NCI-H2227 (cell line): ENCODE measurements at regions not wholly inside any gene's neighbourhood (a gene's known extent, or its start where the extent isn't known, plus 50 kb on each side); places are given as distances from the start of the nearest gene placed in this dataset.
"Not testable (repeated sequence)": the region's sequence is repeated elsewhere in the genome, so short reads cannot be mapped to it uniquely, and the experiment has no call there.

Experiments used
- DNase-seq: peaks from one replicate; lab custom pipeline; 2025; ENCODE audit not compliant: unreplicated experiment; lab: John Stamatoyannopoulos, UW

DNA sequence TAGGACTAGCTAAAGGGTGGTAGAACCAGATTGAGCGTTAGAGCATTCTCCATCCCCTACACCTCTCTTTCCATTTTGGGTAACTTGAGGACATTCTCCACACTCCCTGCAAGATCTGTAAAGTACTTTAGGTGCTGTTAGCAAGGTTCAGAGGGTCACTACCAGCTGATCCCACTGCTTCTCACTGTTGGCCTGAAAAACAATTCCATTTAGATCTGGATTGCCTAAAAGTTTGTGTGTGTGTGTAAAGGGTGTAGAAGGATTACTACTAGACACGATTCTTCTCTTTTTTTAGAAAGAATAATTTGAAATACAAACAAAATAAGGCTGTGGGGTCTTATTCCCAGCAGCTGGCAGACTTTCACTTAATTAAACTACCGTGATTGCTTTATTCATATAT is 95.1 kb upstream of the TMEM178A start:
- DNase-seq, result no peak

DNA sequence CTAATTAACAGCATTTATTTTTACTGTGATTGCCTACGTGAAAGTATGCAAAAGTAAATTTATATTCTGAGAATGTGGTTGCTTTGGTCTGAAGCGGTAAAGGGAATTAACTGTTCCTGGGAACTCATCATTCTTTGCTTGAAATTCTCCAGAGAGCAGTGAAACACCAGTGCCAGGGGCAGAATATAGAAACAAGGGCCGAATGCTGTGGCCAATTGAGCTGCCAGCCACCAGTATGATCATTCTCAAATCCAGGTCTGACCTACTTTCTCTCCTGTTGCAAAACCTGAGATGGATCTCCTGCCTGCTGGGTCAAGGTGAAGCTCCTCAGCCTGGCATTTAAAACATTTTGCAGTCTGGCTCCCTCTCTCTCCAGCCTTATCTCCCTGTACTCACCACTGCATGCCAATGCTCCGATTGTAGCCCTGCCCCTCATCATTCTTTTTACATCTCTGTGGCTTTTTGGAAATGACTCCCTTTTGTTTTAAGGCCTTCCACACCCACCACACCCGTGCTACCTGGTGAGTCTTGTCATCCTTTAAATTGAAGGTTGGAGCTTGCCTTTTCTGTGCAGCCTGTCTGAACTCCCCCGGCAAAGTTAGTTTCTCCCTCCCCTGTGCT is 94.5 kb upstream of the TMEM178A start:
- no peak for DNase-seq

DNA sequence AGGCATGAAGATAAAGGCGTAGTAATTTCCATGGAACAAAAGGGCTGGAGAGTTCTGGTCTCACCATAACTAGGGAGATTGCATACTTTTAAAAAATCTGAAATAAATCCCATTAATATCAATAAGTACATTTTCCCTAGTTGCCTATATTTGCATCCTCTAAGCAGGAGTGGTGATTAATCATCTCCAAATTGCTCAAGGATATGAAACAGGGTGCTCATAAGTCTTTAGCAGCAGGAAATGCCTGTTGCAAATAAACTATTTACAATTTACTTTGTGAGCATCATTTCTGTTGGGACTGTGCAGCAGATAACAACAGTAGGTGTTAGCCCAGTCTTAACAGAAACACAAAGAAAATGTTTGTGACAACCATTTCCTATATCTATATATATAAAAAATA is 92.4 kb upstream of the TMEM178A start:
- DNase-seq, result no peak

DNA sequence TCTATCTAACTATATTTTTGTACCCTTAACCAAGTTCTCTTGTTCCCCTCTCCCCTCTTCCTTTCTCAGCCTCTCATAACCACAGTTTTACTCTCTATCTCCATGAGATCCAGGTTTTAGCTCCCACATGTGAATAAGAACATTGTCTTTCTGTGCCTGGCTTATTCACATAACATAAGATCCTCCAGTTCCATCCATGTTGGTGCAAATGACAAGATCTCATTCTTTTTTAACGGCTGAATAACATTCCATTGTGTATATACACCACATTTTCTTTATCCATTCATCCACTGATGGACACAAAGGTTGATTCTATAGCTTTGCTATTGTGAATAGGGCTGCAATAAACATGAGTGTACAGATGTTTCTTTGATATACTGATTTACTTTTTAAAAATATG is 83.9 kb upstream of the TMEM178A start:
- no peak for DNase-seq

DNA sequence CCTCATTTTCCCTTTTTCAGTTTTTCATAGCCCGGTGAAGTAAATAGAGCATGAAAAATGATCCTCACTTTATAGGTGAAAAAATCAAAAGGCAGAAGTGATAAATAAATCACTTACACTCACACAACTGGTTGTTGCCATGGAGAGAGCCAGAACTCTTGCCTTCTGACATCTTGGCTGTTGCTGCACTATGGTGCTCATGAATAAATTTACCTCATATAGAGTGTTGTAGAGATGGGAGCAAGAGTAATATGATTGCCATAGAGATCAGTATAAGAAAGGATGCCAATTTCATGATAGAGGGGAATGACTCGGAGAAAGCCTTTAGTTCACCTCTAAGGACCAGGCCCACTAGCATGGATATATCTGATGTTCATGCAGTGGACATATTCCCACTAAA is 82.5 kb upstream of the TMEM178A start:
- DNase-seq, result no peak

DNA sequence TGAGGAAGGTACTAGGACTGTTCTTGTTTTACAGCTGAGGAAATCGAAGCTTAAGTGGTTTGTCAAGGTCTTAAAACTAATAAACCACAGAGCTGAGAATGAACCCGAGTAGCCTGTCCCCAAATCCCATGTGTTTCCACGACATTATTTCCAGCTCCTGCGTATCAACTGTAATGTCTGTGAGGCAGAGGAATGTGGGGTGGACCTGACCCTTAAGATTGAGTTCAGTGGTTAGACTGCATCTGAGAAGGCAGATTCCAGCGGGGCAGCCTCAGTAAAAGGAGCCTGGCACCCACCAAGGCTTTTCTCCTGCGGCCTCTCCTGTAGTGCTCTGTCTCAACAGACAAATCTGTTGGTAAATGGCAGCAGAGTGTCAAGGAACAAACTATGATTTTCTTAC is 81.9 kb upstream of the TMEM178A start:
- no peak for DNase-seq

DNA sequence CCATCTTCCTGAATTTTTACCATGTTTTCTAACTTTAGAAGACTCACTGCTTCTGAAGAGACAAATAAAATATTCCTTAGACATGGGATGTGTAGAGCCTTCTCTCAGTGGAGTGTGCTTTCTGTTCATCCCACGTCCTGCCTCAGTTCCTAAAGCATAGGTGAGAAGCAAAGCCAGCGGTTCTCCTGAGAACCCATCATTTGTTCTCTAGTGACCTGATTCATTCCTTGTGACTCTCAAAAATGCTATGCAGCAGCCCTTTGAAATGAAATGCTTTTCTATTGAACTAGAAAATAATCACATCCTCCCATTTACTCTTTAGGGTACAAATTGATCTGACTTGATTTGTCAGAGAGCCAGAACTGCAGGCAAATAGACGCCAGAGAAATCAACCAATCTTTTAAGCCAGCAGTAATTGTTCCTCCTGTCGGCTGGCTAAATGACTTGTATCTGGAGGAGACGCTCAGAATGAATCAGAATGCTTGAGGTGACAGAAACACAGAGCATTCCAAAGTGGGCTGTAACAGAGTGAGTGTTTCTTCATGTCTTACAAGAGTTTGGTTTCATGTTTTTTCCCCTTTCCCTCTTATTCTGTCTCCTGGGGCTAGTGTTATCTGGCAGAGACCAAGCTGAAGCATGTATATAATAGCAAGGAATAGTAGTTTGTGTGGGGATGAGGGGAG is 81.3 kb upstream of the TMEM178A start:
- DNase-seq, result no peak

DNA sequence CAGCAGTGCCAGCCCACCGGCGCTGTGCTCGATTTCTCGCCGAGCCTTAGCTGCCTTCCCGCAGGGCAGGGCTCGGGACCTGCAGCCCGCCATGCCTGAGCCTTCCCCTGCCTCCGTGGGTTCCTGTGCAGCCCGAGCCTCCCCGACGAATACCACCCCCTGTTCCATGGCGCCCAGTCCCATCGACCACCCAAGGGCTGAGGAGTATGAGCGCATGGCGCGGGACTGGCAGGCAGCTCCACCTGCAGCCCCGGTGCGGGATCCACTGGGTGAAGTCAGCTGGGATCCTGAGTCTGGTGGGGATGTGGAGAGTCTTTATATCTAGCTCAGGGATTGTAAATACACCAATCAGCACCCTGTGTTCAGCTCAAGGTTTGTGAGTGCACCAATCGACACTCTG is 80.2 kb upstream of the TMEM178A start:
- not testable (repeated sequence) for DNase-seq

DNA sequence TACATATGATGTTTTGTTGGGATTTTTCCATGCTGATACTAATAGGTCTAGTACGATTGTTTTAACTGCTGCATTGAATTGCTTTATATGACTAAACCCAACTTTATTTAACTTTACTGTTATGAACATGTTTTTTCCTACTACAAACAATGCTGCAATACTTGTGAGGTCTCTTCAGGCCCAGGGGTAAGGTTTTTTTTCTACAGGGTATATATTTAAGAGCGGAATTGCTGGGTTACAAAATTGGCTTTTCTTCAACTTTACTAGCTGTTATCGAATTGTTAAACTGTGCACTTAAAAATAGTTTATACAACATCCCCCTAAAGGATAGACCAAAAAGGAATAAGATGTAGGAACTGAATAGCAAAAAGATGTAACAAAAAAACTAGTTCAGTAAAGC is 78.5 kb upstream of the TMEM178A start:
- DNase-seq, result no peak

DNA sequence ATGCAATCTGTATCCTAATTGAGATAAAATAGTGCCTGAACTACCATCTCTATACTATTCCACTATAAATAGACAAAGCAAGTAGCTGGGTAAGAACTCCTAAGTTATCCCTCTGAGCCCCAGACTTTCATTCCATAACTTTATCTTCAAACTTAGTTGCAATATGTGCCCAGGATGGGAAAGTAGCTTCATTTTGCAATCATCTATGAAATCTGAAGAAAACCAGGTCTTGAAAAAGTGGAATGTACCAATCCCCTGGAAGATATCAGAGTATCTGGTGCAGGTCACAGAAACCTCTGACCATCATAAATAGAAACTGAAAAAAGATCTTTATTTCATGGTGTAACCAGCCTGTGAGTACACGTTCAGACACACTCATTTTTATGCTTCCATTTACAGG is 78.1 kb upstream of the TMEM178A start:
- no peak for DNase-seq

DNA sequence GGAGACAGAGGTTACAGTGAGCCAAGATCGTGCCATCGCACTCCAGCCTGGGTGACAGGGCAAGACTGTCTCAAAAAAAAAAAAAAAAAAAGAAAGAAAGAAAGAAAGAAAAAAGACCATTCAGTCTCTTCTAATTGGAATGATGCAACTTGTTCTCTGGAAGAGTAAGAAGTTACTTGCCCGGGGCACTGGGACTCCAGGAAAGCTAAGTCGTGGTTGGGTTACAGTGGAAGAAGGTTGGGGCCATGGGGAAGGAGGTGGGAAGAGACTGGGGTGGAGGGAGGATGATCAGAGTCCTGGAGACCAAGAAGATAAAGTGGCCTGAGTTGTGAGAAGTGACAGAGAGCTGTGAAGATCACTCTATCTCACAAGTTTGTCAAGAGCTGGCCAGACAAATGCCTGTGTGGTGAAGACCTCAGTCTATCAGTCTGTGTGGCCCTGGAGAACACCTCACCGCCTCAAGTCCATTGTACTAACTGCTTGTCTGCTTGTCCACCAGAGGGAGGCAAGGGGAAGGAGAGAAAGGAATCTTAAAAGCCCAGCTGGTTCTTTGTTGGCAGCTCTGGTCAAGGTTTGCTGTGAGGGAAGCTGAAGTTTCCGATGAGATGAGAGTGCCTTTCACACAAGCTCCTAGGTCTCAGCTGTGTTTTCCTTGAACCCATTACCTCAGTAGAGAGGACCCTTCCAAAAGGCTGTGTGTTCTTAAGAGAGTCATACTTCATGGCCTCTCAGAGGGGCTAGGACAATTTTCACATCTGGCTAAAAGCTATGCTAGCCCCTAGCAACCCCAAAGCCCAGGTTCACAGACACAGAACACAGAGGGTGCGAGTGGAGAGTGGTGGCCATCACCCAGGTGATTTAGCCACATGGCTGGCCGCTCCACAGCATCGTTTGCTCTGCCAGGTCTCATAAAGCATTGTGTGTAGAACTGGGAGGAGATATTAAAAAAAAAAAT is 72.0 kb upstream of the TMEM178A start:
- peak; percentile 44 for DNase-seq

DNA sequence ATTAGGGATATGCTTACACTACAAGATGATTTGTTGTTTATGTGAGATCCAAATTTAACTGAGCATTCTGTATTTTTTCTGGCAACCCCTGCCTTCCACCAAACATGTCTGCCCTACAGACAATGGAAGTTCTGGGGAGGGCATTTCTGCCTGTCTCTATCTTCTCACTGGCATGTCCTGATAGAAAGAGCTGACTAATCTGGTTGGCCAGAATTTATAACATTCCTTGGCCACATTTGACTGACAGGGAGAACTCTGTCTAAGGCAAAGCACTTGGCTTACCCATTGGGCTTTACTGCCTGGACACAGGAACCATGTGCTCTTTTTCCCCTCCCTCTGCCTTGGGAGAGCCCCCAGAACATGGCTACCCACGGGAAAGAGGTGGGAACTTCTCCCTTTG is 70.6 kb upstream of the TMEM178A start:
- DNase-seq, result no peak

DNA sequence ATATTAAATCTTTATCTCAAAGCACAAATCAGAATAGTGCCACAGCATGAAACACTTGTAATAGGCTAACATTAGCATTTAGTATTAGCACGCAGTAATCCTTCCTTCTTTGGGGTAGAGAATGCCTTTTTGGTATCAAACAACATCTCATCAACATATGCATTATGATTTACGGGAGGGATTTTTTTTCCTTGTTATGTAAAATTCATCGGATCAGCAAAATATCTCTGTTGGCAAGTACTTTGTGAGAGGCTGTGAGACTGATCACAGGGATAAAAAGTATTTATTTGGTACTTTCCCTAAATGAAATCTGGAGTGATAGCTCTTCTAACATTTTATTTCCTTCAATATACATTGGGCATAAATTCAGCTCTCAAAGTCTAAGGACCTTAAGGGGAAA is 68.4 kb upstream of the TMEM178A start:
- no peak for DNase-seq

DNA sequence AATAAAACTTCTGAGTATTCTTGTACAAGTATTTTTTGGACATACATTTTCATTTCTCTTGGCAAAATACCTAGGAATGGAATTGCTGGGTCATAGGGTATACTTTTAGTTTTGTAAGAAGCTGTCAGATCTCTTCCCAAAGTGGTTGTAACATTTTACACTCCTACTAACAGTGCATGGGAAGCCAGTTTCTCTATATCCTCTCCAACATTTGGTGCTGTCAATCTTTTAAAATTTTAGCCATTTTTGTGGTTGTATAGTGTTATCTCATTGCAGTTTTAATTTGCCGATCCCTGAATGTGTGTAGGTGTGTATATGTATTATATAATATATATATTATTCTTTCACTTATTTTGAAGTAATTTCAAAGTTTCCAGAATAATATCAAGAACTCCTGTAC is 63.1 kb upstream of the TMEM178A start:
- DNase-seq, result no peak

DNA sequence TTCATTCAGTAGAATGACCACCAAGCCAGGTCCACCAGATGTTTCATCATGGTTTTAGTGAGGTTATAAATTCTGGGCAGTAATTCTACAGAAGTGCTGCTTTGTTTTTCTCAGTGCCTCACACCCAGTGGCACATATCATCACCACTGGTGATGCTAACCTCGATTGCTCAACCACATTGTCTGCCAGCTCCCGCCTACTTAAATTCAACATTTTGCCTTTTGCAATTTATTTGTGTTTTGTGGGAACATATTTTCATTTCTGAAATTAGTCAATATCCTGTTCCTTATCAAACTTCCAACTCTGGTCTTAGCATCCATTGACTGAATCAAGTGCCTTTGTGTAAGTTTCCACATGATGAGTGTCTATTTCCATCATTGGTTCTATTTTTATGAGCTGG is 62.3 kb upstream of the TMEM178A start:
- DNase-seq, result no peak

DNA sequence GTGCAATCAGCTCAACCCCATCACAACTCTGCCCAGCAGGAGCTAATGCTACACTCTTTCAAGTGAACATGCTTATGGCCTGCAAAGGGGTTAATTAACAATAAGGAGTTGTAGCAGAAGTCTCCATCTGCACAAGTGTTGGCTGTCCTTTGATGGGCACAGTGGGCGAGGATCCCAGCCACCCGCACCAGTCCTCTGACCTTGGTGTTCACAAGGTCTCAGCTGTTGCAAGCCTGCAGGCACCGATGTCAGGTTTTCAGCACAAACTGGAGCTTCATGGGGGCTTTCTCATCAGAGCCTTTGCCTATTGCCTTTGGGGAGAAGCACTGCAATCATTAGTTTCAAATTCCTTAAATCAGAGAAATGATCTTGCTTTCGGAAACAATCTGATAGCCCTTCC is 60.9 kb upstream of the TMEM178A start:
- DNase-seq, result peak; percentile 57

DNA sequence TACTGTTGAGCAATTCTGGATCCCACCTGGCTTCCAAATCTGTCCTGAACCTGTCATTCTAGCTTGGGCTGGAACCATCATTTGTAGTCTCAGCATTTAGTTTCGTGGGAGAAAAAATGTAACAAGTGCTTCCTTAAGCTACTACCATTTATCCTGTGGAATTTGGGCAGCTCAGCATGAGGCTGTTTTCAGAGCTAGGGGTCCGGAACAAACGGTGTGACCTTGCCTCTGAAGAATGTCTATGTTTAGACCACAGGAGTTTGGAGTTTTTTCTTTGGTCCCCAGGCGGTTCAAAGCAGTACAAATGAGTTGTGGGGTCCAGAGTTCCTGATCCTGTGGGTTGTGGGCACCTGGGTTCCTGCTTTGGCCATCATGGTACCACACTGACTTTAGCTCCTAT is 59.1 kb upstream of the TMEM178A start:
- DNase-seq, result no peak

DNA sequence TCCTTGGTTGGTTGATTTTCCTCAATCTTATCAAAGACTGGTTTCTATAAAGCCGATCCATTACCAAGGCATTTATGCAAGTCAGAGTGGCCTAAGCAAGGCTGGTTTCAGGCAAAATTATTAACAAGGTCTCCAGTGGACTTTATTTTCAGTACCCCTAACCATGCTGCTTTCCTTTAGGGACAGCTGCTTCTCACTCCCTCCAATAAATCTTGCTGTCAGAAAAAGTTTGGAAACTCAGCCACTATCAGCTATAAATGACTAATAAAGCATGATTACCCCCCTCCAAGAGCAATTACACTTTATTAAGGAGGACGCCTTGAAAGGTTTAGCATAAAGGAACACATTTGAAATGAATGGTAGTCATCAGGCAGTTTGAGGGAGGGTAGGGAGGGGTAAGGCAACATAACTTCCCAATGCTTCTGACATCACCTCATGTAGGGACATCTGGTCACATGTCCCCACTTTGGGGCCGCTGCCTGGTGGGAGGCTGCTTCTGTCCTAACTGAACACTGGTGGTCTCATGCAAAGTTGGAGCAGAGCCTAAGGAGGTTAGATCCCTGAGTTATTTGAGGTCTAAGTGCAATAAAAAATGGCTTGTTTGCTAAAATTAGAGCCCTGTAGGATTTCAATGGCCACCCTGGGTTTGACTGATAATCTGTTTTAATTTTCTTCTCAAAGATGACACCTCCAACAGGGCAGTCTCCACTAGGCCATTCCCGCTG is 58.0 kb upstream of the TMEM178A start:
- DNase-seq, result no peak

DNA sequence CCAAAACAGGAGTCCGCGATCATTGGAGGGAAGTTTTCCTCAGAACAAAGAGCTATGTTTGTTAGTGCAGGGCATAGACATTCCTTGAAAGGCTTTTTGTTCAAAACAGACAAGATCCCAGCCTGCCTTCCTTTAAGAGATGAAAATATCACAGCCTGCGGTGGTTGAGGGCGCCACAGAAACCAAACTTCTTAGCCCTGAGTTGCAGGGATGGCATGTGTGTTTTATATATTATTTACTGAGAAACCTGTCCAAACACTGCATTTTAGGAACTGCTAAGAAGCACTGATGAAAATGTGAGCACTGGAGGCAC is 57.5 kb upstream of the TMEM178A start:
- no peak for DNase-seq

DNA sequence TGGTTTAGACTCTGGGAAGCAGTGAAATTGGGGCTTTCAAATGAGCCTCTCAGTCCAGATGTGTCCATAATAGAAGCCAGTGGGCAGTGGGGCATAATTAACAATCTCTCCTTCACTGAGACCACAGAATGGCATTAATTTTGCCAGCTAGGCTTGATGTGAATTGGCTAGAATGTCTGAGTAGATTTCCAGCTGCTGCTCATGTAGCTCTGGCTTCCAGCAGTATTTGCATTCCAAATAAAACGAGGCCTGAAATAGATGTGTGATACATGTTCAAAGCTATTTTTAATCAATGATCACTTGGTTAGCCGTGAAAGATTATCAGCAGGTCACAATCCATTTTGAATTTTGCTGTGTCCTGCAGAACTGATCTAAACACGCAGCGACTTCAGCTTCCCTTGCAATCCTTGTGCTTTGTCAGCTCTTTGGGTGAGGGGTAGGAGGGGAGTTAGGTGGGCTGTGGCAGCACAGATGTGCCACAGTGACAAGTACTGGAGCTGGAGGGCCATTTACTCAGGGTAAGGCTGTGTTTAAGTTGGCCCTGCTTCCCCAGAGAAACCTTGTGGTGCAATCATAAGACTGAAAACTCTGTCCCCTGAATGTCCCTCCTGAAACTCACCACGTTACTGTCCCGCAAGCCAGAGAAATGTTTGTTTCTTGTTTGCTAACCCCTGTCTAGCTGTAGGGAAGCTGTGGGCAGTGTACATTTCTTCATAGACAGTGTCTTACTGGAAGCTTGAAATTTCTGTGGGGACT is 56.9 kb upstream of the TMEM178A start:
- no peak for DNase-seq

DNA sequence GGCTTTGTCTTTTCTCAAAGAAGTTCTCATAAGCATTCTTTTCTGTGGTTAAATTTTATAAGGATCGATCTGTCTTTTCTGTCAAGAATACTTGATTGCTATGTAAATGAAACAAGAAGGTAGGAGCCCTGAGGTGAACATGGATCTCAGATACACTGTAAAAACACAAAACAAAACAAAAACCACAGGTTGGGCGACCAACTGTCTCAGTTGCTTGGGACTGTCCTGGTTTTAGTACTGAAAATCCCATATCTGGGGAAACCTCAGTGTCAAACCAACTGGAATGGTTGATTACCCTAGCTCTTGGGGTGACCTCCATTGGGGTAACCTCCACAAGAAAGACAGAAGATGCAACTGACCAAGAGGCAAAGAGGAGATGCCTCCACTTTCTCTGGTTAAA is 55.8 kb upstream of the TMEM178A start:
- no peak for DNase-seq
